Esophagus muscularis mucosa (tissue), 4 donors: ENCODE measurements at regions not wholly inside any gene's neighbourhood (a gene's known extent, or its start where the extent isn't known, plus 50 kb on each side); places are given as distances from the start of the nearest gene placed in this dataset.
"Not testable (repeated sequence)": the region's sequence is repeated elsewhere in the genome, so short reads cannot be mapped to it uniquely, and the experiment has no call there.

Experiments used
- DNase-seq: peaks from one replicate; pipeline ENCODE4 v3.0.0-alpha.2; 2017; ENCODE audit errors: extremely low spot score
- H3K27ac ChIP-seq, 4 donors: fragments of 200-600 bp; sonication (generic); replicated peaks in 1 of 4; 1 replicate in 3 of 4; 2 replicates in 1 of 4; pipeline ENCODE4 v1.5.1; 2016 to 2019; ENCODE audit warnings: mild to moderate bottlenecking in 1 of 4
- H3K27me3 ChIP-seq, 4 donors: fragments of 200-600 bp; sonication (generic); one replicate each; pipeline versions ENCODE4 v1.5.1 to v1.6.0; 2016 to 2019
- H3K36me3 ChIP-seq, 4 donors: fragments of 200-600 bp; sonication (generic); one replicate each; pipeline ENCODE4 v1.5.1; 2016 to 2019
- H3K4me1 ChIP-seq, 4 donors: fragments of 200-600 bp; sonication (generic); one replicate each; pipeline ENCODE4 v1.5.1; 2016 to 2019
- H3K4me3 ChIP-seq, 4 donors: fragments of 200-600 bp; sonication (generic); 1 replicate in 2 of 4; 2 replicates in 2 of 4; pipeline ENCODE4 v1.5.1; 2016 to 2019; ENCODE audit warnings: mild to moderate bottlenecking in 4 of 4, moderate library complexity in 1 of 4
- H3K9me3 ChIP-seq, 4 donors: fragments of 200-600 bp; sonication (generic); 1 replicate in 3 of 4; 2 replicates in 1 of 4; pipeline ENCODE4 v1.5.1; 2016 to 2019
- CTCF ChIP-seq, 3 experiments: fragments of 200-600 bp in 2 of 3; fragments of 450-650 bp in 1 of 3; sonication (generic) in 2 of 3; IDR thresholded peaks; one replicate each; pipeline ENCODE4 v1.5.1; 2017 to 2019; ENCODE audit warnings: antibody characterized with exemption in 3 of 3, mild to moderate bottlenecking in 2 of 3, moderate library complexity in 1 of 3
- EP300 ChIP-seq: sonication (generic); formaldehyde crosslinking; IDR thresholded peaks from one replicate; pipeline ENCODE4 v1.6.1; 2017; ENCODE audit warnings: antibody characterized with exemption
- POLR2A ChIP-seq: fragments of 450-650 bp; IDR thresholded peaks from one replicate; pipeline ENCODE4 v1.6.1; 2017; ENCODE audit warnings: antibody characterized with exemption, moderate library complexity, mild to moderate bottlenecking, low read depth
- POLR2AphosphoS5 ChIP-seq, 2 donors: sonication (generic); formaldehyde crosslinking; IDR thresholded peaks; one replicate each; pipeline ENCODE4 v1.6.1; 2017; ENCODE audit warnings: antibody characterized with exemption in 2 of 2
- WGBS: methylation state at CpG from one replicate; pipeline ENCODE4 v1.1.5; 2018; 5-methylcytosine and 5-hydroxymethylcytosine counted together
- intact Hi-C: fragments of 100-400 bp; cut with DNase I; formaldehyde crosslinking; loops from one replicate; pipeline ENCODE4 v1.15.1; 2023

GRCh38 chr5:163915481-163915961 is 410.1 kb downstream of the MAT2B start:
- TF ChIP-seq EP300 (no peak), POLR2A (no peak), POLR2AphosphoS5 (IDR thresholded peaks at IDR 0.05) (no peak), CTCF (IDR thresholded peaks at IDR 0.05) (no peak)
- Histone ChIP-seq H3K4me3 (no peak overlapping the region), H3K9me3 (no peaks in the 10 kb centered on the region), H3K27ac (no peak overlapping the region), H3K4me1 (no peaks in the 10 kb centered on the region), H3K27me3 (no peaks in the 10 kb centered on the region), H3K36me3 (no peaks in the 10 kb centered on the region)
- intact Hi-C loops, result no loop called here
- 80% methylated on average over 8 of the region's 9 CpGs for WGBS
- no peak for DNase-seq

- Histone ChIP-seq H3K9me3 (no peaks in the 10 kb centered on the region), H3K27ac (no peak overlapping the region)
- WGBS, result 76% methylated on average over 2 of the region's 2 CpGs
Measured at GRCh38 chr5:163916376-163916775, 411.0 kb downstream of the MAT2B start.

GRCh38 chr5:163916861-163917260 is 411.4 kb downstream of the MAT2B start:
- no peaks in the 10 kb centered on the region for H3K4me1 ChIP-seq
- no peaks in the 10 kb centered on the region for H3K27me3 ChIP-seq
- H3K9me3 ChIP-seq, result no peaks in the 10 kb centered on the region
- no peak overlapping the region for H3K27ac ChIP-seq
- no peak for DNase-seq
- H3K4me3 ChIP-seq, result no peak overlapping the region
- intact Hi-C loops, result no loop called here
- TF ChIP-seq POLR2AphosphoS5 (IDR thresholded peaks at IDR 0.05), result no peak
- TF ChIP-seq EP300, result no peak
- no peaks in the 10 kb centered on the region for H3K36me3 ChIP-seq
- WGBS, result 71% methylated on average over 1 of the region's 1 CpG

More at GRCh38 chr5:163916376-163916775, 411.0 kb downstream of the MAT2B start:
- Histone ChIP-seq H3K4me3 (no peak overlapping the region), H3K36me3 (no peaks in the 10 kb centered on the region), H3K27me3 (no peaks in the 10 kb centered on the region), H3K4me1 (no peaks in the 10 kb centered on the region)
- DNase-seq, result no peak
- TF ChIP-seq CTCF (IDR thresholded peaks at IDR 0.05), result no peak
- TF ChIP-seq EP300, result no peak
- no peak for TF ChIP-seq POLR2AphosphoS5 (IDR thresholded peaks at IDR 0.05)
- TF ChIP-seq POLR2A, result no peak
- intact Hi-C loops, result no loop called here

- intact Hi-C loops, result no loop called here
- Histone ChIP-seq H3K9me3 (no peaks in the 10 kb centered on the region), H3K27me3 (no peaks in the 10 kb centered on the region), H3K4me1 (no peaks in the 10 kb centered on the region), H3K36me3 (no peaks in the 10 kb centered on the region), H3K27ac (no peak overlapping the region), H3K4me3 (no peak overlapping the region)
- TF ChIP-seq POLR2A (no peak), POLR2AphosphoS5 (IDR thresholded peaks at IDR 0.05) (no peak), EP300 (no peak), CTCF (IDR thresholded peaks at IDR 0.05) (no peak)
- no peak for DNase-seq
- 46% methylated on average over 1 of the region's 1 CpG for WGBS
Measured at GRCh38 chr5:163917747-163918146, 412.3 kb downstream of the MAT2B start.

DNA sequence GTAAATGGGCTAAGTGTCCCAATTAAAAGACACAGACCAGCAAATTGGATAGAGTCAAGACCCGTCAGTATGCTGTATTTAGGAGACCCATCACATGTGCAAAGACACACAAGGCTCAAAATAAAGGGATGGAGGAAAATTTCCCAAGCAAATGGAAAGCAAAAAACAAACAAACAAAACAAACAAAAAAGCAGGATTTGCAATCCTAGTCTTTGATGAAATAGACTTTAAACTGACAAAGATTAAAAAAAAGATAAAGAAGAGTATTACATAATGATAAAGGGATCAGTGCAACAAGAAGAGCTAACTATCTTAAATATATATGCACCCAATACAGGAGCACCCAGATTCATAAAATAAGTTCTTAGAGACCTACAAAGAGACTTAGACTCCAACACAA is 429.6 kb downstream of the MAT2B start:
- H3K36me3 ChIP-seq, DNase-seq, H3K27ac ChIP-seq, intact Hi-C loops, H3K4me3 ChIP-seq, H3K27me3 ChIP-seq, H3K9me3 ChIP-seq, H3K4me1 ChIP-seq: not testable (repeated sequence)
- 83% methylated on average over 1 of the region's 1 CpG for WGBS

- H3K4me3 ChIP-seq, result no peak overlapping the region
- no peak for DNase-seq
- no peaks in the 10 kb centered on the region for H3K4me1 ChIP-seq
- intact Hi-C loops, result no loop called here
- no peak overlapping the region for H3K27ac ChIP-seq
- no peaks in the 10 kb centered on the region for H3K27me3 ChIP-seq
- WGBS, result 58% methylated on average over 1 of the region's 1 CpG
- H3K9me3 ChIP-seq, result peaks cover 0 to 3% (median 0%) of the 10 kb centered on the region in 4 donors
- no peak for TF ChIP-seq POLR2A
- no peak for TF ChIP-seq EP300
- TF ChIP-seq CTCF (IDR thresholded peaks at IDR 0.05), result no peak
- TF ChIP-seq POLR2AphosphoS5 (IDR thresholded peaks at IDR 0.05), result no peak
- H3K36me3 ChIP-seq, result no peaks in the 10 kb centered on the region
Measured at GRCh38 chr5:163938595-163938994, 433.2 kb downstream of the MAT2B start.
